NCI-H774 (cell line): ENCODE measurements at regions not wholly inside any gene's neighbourhood (a gene's known extent, or its start where the extent isn't known, plus 50 kb on each side); places are given as distances from the start of the nearest gene placed in this dataset.
A peak's percentile ranks its signal among the peaks of the same experiment; 100 is the strongest.
"Not testable (repeated sequence)": the region's sequence is repeated elsewhere in the genome, so short reads cannot be mapped to it uniquely, and the experiment has no call there.

ENCODE experiments used
- DNase-seq: peaks from one replicate; lab custom pipeline; 2025; lab: John Stamatoyannopoulos, UW

- no peak for DNase-seq
Measured at GRCh38 chr4:170414961-170415360, 325.2 kb upstream of the AADAT start.

DNA sequence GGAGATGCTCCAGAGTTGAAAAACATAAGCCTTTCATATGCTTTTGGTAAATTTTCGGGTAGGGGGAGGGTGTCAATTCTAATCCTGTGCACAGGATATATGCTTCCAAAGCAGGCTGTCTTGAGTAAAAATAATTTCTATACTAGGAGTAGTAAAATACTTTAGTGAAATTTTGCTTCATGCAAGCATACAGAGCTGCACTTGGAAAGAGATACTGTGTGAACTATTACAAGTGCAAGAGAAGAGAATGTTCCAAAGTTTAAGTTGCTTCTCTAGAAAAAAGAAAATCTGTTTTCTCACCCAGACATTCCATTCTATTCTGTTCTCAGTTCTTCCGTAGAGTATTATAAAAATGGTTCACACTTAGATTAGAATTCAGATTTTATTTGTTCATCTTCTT lies 324.6 kb upstream of the AADAT start:
- no peak for DNase-seq

DNA sequence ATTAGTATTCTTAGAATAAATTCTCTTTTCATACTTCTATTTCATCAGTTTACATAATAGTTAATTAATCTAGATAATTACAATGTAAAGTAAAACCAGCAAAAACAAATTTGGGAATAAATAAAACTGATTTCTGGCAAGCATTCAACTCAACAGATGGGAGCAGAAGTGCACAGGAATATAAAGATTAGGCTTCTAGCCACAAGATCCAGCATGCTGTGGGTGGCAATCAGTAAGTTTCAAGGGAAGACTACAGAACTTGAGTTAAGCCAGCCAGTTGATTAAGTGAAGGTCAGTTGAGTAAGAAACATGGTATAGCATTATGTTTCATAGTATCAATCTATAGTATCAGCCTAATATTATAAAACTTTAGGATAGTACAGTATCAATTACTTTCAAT lies 324.2 kb upstream of the AADAT start:
- no peak for DNase-seq

GRCh38 chr4:170400361-170400760 lies 310.6 kb upstream of the AADAT start:
- no peak for DNase-seq

DNA sequence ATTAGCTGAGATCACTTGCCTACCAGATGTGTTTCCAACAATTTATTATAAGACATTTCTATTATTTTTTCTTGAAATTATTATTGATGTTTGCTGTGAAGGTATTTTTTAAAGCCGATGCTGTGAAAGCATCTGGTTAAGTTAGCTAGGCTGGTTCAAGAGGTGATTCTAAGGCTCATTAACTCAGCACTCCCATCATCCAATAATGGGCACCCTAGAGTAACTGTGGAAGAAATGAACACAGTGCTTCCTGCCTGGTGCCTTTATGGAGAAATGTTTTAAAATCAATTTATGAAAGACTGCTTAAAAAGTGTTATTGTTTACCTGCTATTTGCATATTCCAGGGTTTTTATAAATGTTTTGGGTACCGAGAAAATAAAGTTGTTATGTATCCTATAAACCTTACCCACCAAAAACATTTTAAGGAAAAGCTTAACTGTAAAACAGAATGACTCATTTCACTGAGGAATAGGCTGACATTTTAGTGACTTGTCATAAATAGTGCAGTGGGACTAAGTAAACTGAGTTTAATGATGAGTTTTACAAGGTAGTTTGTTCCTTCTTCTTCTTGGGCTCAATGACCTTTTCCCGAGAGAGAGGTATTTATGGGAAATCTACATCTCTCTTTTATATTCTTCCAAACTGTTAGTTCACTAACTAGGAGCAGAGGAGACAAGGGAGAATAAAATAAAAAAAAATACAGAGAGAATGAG lies 310.0 kb upstream of the AADAT start:
- DNase-seq, result no peak

DNA sequence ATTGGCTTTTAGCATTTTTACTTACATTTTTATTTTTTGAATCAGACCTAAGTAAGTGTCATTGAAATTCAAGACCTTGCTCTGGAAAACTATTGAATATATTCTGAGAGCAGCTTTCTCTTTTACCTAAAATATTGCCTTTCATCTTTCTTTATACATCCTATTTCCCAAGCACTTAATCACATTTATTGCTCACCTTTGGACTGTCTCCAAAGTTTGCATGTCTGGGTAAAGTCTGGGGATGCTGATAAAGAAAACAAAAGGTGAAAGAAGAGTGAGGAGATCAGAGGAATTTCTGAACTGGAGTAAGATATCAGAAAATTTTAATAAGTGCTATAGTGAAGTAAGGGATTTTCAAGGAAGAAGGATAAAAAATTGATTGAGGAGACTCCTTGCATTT lies 308.5 kb upstream of the AADAT start:
- DNase-seq, result no peak

DNA sequence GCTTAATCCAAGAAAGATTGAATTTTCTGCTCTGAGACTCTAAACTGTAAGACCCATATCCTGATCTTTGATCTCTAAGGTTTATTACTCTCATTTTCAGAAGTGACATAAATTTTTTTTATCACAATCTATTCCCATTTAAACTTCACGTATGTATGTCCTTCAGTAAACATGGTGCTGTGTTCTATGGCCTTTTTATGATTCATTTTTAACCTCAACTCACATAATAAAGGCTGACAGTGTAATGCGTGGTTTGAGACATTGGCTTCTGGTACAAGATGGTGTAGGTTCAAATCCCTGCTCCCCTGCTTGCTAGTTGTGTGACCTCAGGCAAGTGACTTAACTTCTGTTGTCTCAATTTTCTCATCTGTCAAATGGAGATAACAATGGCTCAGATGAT lies 306.0 kb upstream of the AADAT start:
- DNase-seq, result no peak

GRCh38 chr4:170391066-170391740 lies 301.4 kb upstream of the AADAT start:
- DNase-seq, result no peak

DNA sequence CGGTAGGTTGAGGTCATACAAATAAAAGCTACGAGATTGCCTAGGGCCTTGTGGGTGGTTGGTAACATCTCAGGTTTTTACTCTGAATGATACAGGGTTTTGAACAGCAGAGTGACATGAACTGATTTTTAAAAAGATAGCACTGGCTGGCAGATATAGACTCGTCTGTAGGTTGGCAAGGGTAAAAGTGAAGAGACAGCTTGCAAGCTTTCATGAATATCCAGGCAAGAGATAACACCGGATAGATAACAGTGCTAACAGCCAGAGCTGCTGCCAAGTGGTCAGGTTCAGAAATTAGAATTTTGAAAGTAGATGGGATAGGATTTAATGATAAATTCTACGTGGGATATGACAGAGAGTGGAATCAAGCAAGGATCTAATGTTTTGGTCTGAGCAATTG lies 299.7 kb upstream of the AADAT start:
- no peak for DNase-seq

GRCh38 chr4:170388255-170388654 lies 298.5 kb upstream of the AADAT start:
- DNase-seq, result no peak

GRCh38 chr4:170386971-170387370 lies 297.2 kb upstream of the AADAT start:
- no peak for DNase-seq

- no peak for DNase-seq
Measured at GRCh38 chr4:170386511-170386910, 296.8 kb upstream of the AADAT start.

DNA sequence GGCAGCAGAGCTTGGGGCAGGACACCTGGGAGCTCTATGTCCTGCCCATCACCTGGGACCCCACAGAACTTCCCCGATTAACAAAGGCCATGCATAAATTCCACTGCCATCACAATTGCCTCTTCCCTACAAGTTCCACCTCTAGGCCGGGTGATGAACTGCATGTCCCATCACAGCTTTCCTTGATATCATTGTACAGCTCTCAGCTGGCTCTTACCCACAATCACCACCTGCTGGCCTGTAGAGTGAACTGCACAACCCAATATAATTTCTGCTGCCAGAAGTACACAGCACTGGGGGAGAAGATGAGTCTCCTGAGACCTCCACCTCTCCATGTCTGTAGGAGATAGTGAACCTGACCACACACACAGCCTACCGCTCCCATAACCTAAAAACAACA lies 285.0 kb upstream of the AADAT start:
- no peak for DNase-seq

GRCh38 chr4:170348945-170349344 lies 259.2 kb upstream of the AADAT start:
- no peak for DNase-seq

- DNase-seq, result not testable (repeated sequence)
Measured at GRCh38 chr4:170347191-170347590, 257.4 kb upstream of the AADAT start.

- DNase-seq, result no peak
Measured at GRCh38 chr4:170339522-170339921, 249.8 kb upstream of the AADAT start.

GRCh38 chr4:170336238-170336775 lies 246.6 kb upstream of the AADAT start:
- peak; percentile 2 for DNase-seq

GRCh38 chr4:170325599-170325998 lies 235.8 kb upstream of the AADAT start:
- DNase-seq, result no peak

GRCh38 chr4:170323623-170324022 lies 233.9 kb upstream of the AADAT start:
- DNase-seq, result no peak

DNA sequence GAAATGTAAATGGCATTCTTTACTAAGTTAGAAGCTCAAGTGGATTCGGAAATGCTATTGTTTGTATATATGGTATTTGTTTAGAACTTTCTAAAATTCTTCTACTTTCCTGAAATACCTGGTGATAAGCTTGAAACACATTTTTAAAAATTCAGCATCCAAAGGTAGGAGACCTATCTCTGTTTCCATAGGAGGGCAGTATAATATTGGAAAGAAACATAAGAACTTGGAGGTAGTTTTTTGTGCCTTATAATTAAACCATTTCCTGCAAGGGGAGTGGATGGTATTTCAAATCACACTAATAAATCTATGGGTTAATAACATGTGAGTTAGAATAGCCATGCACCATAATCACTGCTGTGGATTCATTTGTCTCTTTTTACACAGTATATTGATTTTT lies 217.4 kb upstream of the AADAT start:
- DNase-seq, result no peak

- DNase-seq, result no peak
Measured at GRCh38 chr4:170306208-170306607, 216.5 kb upstream of the AADAT start.

GRCh38 chr4:170305627-170306026 lies 215.9 kb upstream of the AADAT start:
- no peak for DNase-seq

DNA sequence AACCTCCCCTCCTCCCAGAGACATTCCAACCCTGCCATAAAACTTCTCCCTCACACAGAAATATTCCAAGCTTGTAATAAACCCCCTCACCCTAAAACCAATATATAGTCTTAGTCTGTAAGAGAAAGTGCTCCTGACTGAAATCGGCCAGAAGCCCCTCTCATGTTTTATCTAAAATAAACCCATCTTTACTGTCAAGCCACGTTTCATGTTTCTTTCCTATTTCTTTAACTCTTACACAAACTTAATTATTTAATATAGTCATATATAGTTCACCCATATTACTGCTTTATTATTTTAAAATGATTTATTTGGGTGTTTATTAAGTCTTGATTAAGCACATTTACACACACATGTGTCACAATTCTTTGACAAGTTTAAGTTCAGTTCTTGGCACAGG lies 191.3 kb upstream of the AADAT start:
- DNase-seq, result no peak

GRCh38 chr4:170278460-170278859 lies 188.7 kb upstream of the AADAT start:
- DNase-seq, result no peak
